HepG2 (cell line): ENCODE measurements at regions not wholly inside any gene's neighbourhood (a gene's known extent, or its start where the extent isn't known, plus 50 kb on each side); places are given as distances from the start of the nearest gene placed in this dataset.

Experiments
- CENPT ChIP-seq: sonication (generic); formaldehyde crosslinking; IDR thresholded peaks from 2 replicates; pipeline ENCODE4 v1.8.0; 2022; ENCODE audit warnings: low read depth, mild to moderate bottlenecking, moderate library complexity, missing genetic modification reagents
- ETV5 ChIP-seq: IDR thresholded peaks from 2 replicates; pipeline ENCODE4 v1.6.1; 2018; ENCODE audit warnings: missing biosample characterization, missing genetic modification reagents, inconsistent platforms, borderline replicate concordance
- HOXA5 ChIP-seq: sonication (generic); formaldehyde crosslinking; IDR thresholded peaks from 2 replicates; pipeline ENCODE4 v1.4.0; 2020; ENCODE audit warnings: missing genetic modification reagents
- MTA3 ChIP-seq: sonication (generic); formaldehyde crosslinking; IDR thresholded peaks from 2 replicates; pipeline ENCODE4 v1.4.0; 2020; ENCODE audit warnings: missing genetic modification reagents
- SRSF4 ChIP-seq: fragments of 200-400 bp; formaldehyde crosslinking; IDR thresholded peaks from one replicate; pipeline ENCODE4 v1.6.1; 2018; ENCODE audit warnings: mild to moderate bottlenecking, low read depth, low read length, moderate library complexity; ENCODE audit not compliant: poor library complexity, severe bottlenecking
- SUZ12 ChIP-seq: fragments of 150-350 bp; IDR thresholded peaks from 2 replicates; pipeline ENCODE4 v1.6.1; 2014; ENCODE audit warnings: low read depth, low read length
- ZBTB8A ChIP-seq: sonication (generic); formaldehyde crosslinking; IDR thresholded peaks from 2 replicates; pipeline ENCODE4 v1.4.0; 2020; ENCODE audit warnings: mild to moderate bottlenecking, low read depth, missing genetic modification reagents, borderline replicate concordance
- ZNF737 ChIP-seq: sonication (generic); formaldehyde crosslinking; IDR thresholded peaks from 2 replicates; pipeline ENCODE4 v1.5.0; 2020; ENCODE audit warnings: missing genetic modification reagents, mild to moderate bottlenecking, borderline replicate concordance
- TF ChIP-seq, protein P1 (sequence below): sonication (generic); formaldehyde crosslinking; IDR thresholded peaks from 2 replicates; pipeline ENCODE4 v1.5.0; 2020; ENCODE audit warnings: mild to moderate bottlenecking, low read depth, missing genetic modification reagents, borderline replicate concordance
- TF ChIP-seq, protein P2 (sequence below): IDR thresholded peaks from 2 replicates; pipeline ENCODE4 v1.6.1; 2012; ENCODE audit warnings: low read length, improper control_type of control experiment
- TF ChIP-seq, protein P3 (sequence below): sonication (generic); formaldehyde crosslinking; IDR thresholded peaks from 2 replicates; pipeline ENCODE4 v1.4.0; 2020; ENCODE audit warnings: missing genetic modification reagents, borderline replicate concordance

DNA sequence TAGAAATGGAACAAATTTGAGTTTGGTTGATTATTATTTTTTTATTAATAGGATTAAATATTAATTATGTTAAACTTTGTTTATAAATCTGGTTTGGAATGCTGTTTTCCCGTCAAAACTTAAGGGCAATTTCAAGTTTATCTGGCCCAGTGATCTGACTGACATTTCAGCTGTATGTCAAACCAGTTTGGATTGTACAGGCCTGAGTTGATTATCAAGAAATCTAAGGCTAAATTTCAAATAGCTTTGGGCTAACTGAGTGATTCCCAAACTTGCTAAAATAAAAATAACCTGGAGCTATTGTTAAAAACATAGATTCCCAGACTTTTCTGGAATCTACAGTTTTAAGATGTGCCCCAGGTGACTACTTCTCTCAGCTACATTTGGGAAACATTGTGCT, 65.9 kb upstream of the SPOPL start:
- TF ChIP-seq ZNF737 (CRISPR knock-in tag) = no peak
- TF ChIP-seq, protein P1, sequence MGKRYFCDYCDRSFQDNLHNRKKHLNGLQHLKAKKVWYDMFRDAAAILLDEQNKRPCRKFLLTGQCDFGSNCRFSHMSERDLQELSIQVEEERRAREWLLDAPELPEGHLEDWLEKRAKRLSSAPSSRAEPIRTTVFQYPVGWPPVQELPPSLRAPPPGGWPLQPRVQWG = no peak
- no peak for TF ChIP-seq SUZ12
- TF ChIP-seq MTA3 (CRISPR knock-in tag) = no peak
- TF ChIP-seq, protein P2, sequence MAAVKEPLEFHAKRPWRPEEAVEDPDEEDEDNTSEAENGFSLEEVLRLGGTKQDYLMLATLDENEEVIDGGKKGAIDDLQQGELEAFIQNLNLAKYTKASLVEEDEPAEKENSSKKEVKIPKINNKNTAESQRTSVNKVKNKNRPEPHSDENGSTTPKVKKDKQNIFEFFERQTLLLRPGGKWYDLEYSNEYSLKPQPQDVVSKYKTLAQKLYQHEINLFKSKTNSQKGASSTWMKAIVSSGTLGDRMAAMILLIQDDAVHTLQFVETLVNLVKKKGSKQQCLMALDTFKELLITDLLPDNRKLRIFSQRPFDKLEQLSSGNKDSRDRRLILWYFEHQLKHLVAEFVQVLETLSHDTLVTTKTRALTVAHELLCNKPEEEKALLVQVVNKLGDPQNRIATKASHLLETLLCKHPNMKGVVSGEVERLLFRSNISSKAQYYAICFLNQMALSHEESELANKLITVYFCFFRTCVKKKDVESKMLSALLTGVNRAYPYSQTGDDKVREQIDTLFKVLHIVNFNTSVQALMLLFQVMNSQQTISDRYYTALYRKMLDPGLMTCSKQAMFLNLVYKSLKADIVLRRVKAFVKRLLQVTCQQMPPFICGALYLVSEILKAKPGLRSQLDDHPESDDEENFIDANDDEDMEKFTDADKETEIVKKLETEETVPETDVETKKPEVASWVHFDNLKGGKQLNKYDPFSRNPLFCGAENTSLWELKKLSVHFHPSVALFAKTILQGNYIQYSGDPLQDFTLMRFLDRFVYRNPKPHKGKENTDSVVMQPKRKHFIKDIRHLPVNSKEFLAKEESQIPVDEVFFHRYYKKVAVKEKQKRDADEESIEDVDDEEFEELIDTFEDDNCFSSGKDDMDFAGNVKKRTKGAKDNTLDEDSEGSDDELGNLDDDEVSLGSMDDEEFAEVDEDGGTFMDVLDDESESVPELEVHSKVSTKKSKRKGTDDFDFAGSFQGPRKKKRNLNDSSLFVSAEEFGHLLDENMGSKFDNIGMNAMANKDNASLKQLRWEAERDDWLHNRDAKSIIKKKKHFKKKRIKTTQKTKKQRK = no peak
- TF ChIP-seq CENPT (CRISPR knock-in tag) = no peak
- no peak for TF ChIP-seq SRSF4
- no peak for TF ChIP-seq ETV5 (CRISPR knock-in tag)
- no peak for TF ChIP-seq HOXA5 (CRISPR knock-in tag)
- TF ChIP-seq, protein P3, sequence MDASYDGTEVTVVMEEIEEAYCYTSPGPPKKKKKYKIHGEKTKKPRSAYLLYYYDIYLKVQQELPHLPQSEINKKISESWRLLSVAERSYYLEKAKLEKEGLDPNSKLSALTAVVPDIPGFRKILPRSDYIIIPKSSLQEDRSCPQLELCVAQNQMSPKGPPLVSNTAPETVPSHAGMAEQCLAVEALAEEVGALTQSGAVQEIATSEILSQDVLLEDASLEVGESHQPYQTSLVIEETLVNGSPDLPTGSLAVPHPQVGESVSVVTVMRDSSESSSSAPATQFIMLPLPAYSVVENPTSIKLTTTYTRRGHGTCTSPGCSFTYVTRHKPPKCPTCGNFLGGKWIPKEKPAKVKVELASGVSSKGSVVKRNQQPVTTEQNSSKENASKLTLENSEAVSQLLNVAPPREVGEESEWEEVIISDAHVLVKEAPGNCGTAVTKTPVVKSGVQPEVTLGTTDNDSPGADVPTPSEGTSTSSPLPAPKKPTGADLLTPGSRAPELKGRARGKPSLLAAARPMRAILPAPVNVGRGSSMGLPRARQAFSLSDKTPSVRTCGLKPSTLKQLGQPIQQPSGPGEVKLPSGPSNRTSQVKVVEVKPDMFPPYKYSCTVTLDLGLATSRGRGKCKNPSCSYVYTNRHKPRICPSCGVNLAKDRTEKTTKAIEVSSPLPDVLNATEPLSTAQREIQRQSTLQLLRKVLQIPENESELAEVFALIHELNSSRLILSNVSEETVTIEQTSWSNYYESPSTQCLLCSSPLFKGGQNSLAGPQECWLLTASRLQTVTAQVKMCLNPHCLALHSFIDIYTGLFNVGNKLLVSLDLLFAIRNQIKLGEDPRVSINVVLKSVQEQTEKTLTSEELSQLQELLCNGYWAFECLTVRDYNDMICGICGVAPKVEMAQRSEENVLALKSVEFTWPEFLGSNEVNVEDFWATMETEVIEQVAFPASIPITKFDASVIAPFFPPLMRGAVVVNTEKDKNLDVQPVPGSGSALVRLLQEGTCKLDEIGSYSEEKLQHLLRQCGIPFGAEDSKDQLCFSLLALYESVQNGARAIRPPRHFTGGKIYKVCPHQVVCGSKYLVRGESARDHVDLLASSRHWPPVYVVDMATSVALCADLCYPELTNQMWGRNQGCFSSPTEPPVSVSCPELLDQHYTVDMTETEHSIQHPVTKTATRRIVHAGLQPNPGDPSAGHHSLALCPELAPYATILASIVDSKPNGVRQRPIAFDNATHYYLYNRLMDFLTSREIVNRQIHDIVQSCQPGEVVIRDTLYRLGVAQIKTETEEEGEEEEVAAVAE (CRISPR knock-in tag) = no peak
- no peak for TF ChIP-seq ZBTB8A (CRISPR knock-in tag)
